Fibroblast of pulmonary artery (primary cell): ENCODE measurements at regions not wholly inside any gene's neighbourhood (a gene's known extent, or its start where the extent isn't known, plus 50 kb on each side); places are given as distances from the start of the nearest gene placed in this dataset.

Source experiments
- DNase-seq: peaks from one replicate; pipeline ENCODE4 v3.0.0-alpha.2; 2010; ENCODE audit warnings: low read depth
- H3K4me3 ChIP-seq: replicated peaks from 2 replicates; pipeline ENCODE4 v1.5.1; 2011; ENCODE audit warnings: low read depth, mild to moderate bottlenecking, control low read depth, low read length, moderate library complexity
- CTCF ChIP-seq: IDR thresholded peaks from 2 replicates; pipeline ENCODE4 v1.5.1; 2011; ENCODE audit warnings: mild to moderate bottlenecking, control low read depth, low read length, inconsistent platforms; ENCODE audit errors: missing control alignments

GRCh38 chr22:27204280-27204679 lies 546.9 kb downstream of the MIAT start:
- no peak for DNase-seq
- no peak for TF ChIP-seq CTCF
- no peak overlapping the region for H3K4me3 ChIP-seq

DNA sequence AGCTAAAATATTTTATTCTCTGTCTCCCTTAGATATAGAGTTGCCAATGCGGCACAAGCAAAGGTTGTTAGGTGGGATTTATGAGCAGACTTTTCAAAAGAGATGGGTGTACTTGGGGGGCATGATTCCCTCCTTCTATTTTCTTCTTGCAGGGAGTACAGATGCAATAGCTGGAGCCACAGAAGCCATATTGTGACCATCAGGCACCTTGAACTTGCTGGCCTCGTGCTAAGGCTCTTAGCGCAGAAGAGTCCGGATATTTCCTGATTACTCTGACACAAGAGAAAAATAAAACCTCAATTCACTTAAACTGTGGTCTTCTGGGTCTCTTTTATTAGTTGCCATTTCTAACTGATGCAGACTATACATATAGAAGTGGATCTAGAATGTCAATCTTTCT lies 547.4 kb downstream of the MIAT start:
- H3K4me3 ChIP-seq = no peak overlapping the region
- no peak for DNase-seq
- no peak for TF ChIP-seq CTCF

DNA sequence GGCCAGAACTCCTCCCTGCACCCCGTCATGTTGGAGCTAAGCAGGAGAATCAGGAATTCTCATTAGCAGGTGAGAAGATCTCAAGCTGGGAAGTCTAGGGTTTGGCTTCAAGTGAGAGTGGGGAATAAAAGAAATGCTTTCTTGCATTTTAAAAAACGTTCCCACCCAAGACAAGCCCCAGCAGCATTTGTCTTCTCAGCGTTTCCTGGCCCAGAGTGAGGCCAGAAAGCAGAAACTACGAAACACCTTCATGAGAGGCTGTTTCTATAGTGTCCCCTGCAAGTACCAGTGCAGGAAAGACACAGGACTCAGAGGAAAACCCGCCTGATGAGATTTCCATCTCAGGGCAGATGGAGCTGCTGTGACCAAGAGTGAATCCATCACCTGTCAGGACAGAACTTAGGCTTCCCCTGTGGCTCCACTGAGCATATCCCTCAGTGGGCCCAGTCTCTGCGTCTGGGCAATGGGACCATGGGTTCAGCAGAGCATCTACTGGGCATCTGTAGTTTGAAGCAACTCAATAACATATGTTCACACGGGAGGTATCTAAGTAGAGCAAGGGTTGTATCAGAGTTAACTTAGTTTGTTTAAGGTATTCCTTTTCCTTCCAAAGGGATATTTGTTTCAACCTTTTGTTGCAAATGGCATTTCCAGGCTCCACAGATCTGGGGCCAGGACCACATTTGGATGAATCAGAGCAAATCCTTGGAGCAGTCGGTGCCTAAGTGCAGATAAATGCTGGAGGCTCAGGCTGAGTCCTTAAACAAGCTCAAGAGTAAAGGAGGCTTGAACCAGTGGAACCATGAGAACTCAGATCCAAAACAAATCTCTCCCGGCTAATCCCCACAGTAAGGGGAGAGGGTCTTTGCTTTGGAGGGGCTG lies 548.3 kb downstream of the MIAT start:
- DNase-seq = no peak
- no peak overlapping the region for H3K4me3 ChIP-seq
- no peak for TF ChIP-seq CTCF

DNA sequence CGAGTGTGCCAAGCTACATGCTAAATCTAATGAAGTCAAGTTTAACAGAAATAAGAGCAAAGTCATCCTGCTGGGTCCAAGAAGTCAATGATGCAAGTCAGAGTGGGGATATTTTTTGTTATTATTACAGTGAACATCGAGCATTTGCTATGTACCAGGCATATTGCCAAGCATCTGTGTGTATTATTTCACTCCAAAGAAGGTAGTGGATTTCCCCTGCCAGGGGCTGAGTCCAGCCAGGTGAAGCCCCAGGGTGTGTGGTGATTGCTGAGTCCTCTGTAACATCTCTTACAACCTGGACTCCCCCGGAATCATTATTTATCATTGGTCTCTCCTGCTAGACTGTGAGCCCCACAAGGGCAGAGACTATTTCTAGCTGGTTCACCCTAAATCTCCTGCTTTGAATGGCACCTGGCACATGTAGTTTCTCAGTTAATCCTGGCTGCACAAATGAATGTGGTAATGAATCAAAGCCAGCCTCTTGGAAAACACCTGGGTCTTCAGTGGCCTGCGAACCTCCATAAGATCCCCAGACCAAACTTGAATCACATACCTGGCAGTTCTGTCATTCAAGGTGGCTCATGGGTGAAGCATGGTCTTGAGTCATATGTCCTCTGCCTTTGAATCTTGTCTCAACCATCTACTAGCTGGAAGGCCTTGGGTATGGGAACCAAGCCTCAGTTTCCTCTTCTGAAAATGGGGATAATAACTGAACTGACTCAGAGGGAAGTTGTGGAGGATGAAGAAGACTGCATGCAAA lies 549.2 kb downstream of the MIAT start:
- H3K4me3 ChIP-seq = no peak overlapping the region
- TF ChIP-seq CTCF = no peak
- DNase-seq = peak; percentile 58

- H3K4me3 ChIP-seq = no peak overlapping the region
- no peak for TF ChIP-seq CTCF
- DNase-seq = no peak
Measured at GRCh38 chr22:27207266-27207665, 549.9 kb downstream of the MIAT start.

DNA sequence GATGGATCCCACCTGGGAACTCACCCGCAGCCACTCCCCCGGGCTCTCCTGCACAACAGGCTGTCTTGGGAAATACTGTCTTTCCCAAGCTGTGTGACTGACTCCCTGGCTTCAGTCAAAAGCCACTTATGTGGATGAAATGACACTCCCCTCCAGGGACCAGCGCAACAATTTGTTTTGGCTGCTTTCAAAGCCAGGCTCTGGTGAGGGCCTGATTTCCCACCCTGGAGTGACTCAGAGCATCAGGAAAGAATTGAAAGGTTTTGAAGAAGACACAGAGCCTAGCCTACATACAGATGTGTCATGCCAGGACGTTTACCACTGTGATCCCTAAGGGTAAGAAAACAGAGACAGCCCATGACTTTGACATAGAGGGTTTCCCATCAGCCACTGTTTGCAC lies 550.5 kb downstream of the MIAT start:
- H3K4me3 ChIP-seq = no peak overlapping the region
- TF ChIP-seq CTCF = no peak
- peak; percentile 43 for DNase-seq
